ENCODE measurements at regions not wholly inside any gene's neighbourhood (a gene's known extent, or its start where the extent isn't known, plus 50 kb on each side); places are given as distances from the start of the nearest gene placed in this dataset.

DNA sequence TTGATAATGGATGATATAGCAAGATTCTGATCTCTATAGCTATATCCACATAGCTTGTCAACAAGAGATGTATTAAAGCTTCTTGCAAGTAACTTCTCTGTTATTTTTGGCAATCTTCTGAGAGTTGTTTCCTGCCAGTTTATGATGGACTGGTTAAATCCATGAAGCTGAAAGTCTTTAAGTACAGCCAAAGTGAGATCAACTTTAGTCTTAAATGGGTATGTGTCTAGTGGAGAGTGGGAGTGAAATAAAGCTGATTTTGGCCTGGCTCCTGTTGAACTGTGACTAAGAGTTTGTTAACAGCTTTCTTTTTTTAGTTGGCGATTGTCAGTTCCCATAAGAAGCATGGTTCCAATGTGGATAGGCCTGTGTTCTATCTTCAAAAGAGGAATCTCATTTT, 350.9 kb upstream of the PCSK5 start:
- TF ChIP-seq, protein P1, sequence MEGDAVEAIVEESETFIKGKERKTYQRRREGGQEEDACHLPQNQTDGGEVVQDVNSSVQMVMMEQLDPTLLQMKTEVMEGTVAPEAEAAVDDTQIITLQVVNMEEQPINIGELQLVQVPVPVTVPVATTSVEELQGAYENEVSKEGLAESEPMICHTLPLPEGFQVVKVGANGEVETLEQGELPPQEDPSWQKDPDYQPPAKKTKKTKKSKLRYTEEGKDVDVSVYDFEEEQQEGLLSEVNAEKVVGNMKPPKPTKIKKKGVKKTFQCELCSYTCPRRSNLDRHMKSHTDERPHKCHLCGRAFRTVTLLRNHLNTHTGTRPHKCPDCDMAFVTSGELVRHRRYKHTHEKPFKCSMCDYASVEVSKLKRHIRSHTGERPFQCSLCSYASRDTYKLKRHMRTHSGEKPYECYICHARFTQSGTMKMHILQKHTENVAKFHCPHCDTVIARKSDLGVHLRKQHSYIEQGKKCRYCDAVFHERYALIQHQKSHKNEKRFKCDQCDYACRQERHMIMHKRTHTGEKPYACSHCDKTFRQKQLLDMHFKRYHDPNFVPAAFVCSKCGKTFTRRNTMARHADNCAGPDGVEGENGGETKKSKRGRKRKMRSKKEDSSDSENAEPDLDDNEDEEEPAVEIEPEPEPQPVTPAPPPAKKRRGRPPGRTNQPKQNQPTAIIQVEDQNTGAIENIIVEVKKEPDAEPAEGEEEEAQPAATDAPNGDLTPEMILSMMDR (IDR thresholded peaks at IDR 0.05) = no peak
- TF ChIP-seq EP300 (IDR thresholded peaks at IDR 0.05) (no peak), POLR2AphosphoS5 (IDR thresholded peaks at IDR 0.05) (no peak)

Data from stomach (tissue), 4 donors.